ENCODE measurements at regions not wholly inside any gene's neighbourhood (a gene's known extent, or its start where the extent isn't known, plus 50 kb on each side); places are given as distances from the start of the nearest gene placed in this dataset.

- DNase-seq (ENCODE audit: low spot score): no peak
These were observed 102.8 kb upstream of the GALNT2 start for GRCh38 chr1:229964281-229964680.

- no peak for DNase-seq (ENCODE audit: low spot score)
These were observed 96.3 kb upstream of the GALNT2 start for GRCh38 chr1:229970714-229971113.

DNA sequence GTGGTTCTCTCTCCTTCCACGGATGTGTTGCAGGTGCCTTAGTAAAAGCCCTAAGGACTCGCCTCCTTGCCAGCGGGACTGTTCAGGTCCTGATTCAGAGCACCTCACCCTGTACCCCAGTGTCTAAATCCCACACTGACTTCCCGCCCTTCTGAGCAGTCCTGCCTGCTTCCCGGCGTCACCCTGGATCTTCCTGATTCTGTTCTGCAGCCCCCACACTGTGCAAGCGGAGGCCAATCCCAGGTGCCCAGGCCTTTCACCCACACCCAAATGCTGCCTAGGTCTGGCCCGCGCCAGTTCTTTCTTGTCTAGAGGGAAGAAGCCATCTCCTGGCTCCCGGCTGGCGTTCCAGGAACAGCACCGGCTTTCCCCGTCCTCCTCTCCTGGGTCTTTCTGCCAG, 95.9 kb upstream of the GALNT2 start:
- no peak for DNase-seq (ENCODE audit: low spot score)

DNA sequence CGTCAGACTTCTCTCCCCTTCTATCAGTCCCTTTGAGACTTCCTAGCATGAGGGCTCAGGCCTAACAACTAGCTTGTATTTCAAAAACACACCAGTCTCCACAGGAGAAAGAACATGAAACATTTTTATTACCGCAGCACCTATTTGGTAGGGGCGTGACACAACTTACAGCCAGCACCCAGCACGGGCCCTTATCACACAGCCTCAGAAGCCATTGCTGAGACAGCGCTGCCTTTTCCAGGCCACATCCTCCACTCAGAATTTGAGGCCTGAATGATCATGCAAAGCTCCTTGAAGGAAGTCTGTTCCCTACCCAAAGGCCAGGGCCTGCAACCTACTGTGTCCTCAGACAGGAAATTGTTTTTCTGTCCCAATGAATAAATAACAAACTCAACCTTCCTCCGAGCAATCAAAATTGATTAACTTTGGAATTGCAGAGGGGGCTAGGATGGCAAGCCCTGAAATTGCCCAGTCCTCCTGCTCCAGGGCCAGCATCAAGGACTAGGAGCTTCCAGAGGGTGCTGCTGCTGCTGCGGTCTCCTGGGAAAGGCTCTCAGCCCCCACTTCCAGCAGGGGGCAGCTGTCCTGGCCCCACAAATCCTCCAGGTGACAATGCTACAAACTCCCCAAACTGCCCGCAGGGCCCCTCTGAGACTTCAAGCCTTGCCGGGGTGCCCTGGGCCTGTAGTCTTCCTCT, 94.3 kb upstream of the GALNT2 start:
- no peak for DNase-seq (ENCODE audit: low spot score)

DNA sequence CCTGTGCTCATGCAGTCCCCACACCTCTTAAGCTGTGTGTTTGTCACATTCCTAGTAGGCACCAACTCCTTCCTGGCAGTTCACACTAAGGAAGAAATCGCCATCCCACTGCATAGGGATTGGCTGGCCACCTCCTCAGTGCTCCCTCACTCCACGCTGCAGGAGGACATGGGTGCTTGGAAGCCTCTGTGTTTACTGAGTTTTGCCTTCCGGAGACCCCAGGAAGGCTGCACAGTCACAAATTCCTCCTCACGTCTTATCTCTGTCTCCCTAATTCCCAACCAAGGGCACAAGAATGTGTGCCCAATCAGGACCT, 93.8 kb upstream of the GALNT2 start:
- DNase-seq (ENCODE audit: low spot score): no peak

DNA sequence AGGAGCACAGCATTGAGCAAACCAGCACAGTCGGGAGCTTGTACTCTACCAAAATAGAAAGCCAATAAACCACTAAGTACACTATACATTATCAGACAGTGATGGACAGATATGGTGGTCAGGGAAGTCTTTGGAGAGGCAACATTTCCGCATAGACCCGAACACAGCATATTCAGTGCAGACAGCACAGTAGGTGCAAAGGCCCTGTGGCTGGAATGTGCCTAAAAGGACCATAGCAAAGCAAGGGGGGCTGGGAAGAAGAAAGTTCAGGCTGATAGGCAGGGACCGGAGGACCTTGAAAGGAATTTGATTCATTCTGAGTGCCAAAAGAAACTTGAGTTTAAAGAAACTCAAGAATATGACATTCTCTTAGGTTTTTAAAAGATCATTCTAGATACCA, 92.0 kb upstream of the GALNT2 start:
- no peak for DNase-seq (ENCODE audit: low spot score)

GRCh38 chr1:229980009-229980408, 87.0 kb upstream of the GALNT2 start:
- DNase-seq (ENCODE audit: low spot score): no peak

DNA sequence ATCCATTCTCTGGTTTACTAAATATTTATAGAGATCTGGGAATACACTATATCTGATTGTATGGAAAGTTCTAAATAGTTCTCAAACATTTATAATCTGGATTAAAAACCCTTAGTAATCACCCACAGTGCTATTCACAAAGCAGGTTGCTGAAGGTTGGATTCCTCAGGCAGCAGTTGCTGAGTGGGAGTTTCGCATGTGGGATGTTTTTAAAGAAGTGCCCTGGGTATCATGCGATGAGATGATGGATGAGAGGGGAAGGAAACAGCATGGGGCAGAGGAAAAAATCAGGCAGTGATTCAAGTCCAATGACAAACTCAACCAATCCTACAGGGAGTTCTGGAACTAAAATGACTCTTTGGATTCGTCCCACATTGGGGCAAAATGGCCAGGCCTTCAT, 85.3 kb upstream of the GALNT2 start:
- no peak for DNase-seq (ENCODE audit: low spot score)

GRCh38 chr1:229984310-229984991, 82.6 kb upstream of the GALNT2 start:
- no peak for DNase-seq (ENCODE audit: low spot score)

DNA sequence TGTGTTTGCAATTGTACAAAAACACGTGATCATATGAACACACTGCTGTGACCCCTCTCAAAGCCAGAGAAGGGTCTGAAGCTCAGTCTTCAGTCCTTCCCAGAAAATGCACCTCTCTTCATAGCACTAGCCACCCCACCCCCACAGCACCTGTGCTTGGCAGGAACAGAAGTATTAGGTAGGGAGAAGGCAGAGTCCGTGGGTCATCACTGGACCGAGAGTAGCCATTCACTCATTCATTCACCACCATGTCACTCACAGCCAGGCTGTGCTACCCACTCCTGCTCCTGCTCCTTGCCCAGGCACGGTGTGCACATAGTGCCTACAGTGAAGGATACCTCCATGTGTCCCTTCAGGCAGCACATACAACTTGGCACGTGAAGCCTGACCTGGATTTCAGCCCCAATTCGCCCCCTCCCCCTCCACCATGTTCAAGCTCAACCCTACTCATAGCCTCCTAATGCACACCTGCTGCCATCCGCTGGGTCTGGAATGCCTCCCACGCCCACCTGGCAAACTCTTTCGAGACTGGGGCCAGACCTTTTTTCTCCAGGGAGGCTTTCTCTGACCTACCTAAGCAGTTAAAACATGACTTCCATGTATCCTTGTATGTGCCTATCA, 81.9 kb upstream of the GALNT2 start:
- DNase-seq (ENCODE audit: low spot score): no peak

DNA sequence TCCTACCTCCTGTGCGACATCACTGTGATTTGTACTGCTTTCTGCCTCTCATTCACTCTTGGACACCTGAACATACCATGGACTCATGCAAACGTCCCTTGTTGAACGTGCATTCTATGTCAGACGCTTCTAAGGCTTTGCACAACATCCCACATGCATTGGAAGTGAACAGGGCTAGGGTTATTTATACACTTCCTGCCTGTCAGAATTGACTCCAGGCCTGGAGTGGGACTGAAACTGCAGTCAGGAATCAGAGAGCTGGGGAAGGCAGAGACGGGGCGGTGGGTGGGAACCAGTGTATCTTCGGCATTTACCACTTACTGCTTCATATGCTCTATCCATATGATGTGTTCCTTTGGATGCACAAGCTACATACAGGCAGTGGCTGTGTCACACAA, 81.4 kb upstream of the GALNT2 start:
- no peak for DNase-seq (ENCODE audit: low spot score)

- no peak for DNase-seq (ENCODE audit: low spot score)
These were observed 80.2 kb upstream of the GALNT2 start for GRCh38 chr1:229986737-229987337.

GRCh38 chr1:229987953-229988352, 79.1 kb upstream of the GALNT2 start:
- no peak for DNase-seq (ENCODE audit: low spot score)

GRCh38 chr1:229988534-229988933, 78.5 kb upstream of the GALNT2 start:
- no peak for DNase-seq (ENCODE audit: low spot score)

DNA sequence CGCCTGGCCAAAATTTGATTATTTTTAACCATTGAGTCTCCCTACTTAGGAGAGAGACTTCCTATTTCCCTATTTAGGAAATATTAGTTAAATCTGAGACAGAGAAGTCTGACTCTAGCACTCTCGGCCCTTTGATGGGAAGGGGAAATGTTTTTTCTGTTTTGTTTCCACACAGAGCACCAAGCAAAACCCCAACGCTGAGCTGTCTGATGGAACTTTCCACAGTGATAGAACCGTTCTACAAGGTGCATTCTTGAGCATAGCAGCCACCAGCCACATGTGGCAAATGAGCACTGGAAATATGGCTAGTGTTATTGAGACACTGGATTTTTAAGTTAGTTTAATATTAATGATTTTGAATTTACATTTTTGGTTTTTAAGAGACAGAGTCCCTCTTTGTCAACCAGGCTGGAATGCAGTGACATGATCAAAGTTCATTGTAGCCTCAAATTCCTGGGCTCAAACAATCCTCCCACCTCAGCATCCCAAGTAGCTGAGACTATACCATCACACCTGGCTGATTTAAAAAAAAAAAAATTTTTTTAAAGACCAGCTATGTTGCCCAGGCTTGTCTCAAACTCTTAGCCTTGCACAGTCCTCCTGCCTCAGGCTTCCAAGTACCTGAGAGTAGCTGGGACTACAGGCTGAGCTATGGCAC, 77.3 kb upstream of the GALNT2 start:
- DNase-seq (ENCODE audit: low spot score): no peak

- DNase-seq (ENCODE audit: low spot score): no peak
These were observed 76.7 kb upstream of the GALNT2 start for GRCh38 chr1:229990326-229990725.

DNA sequence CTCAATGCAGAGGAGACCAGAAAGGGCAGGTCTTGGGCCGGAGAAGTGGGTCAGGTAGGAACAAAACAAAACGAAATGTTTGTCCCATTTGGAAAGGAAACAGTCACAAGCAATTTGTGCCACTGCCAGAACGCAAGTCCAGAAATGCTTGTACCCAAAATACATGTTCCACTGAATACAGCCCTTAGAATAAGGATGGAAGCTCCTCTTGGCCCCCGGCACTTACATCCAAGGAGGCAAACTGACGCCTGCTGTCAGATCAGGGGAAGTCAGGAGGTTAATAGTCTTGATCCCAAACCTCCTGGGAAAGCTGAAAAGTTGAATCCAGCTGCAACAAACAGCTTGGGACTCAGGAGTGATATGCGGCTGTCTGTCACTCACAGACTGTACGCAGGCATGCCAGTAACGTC, 75.9 kb upstream of the GALNT2 start:
- DNase-seq (ENCODE audit: low spot score): no peak

DNA sequence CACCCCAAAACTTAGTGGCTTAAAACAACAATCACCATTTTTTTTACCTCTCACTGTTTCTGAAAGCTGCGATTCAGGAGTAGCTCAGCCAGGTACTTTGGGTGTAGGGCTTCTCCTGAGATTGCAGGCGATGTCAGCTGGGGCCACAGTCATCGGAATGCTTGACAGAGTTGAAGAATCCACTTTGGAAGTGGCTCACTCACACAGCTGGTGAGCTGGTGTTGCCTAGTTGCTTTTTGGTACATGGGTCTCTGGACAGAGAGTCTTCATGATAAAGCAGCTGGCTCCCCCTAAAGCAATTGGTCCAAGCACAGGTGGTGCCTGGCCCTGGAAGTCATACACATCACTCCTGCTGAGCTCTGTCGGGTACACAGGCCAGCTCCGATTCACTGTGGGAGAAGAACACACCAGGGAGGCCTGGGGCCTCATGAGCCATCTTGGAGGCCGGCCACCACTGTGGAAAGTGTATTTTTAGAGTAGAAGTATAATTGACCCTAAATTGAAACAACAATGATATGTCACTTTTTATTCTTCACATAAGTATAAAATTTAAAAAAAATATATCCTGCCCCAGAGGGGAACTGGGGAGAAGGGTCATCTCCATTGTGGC, 75.2 kb upstream of the GALNT2 start:
- DNase-seq (ENCODE audit: low spot score): no peak

GRCh38 chr1:229993060-229993459, 74.0 kb upstream of the GALNT2 start:
- DNase-seq (ENCODE audit: low spot score): no peak

DNA sequence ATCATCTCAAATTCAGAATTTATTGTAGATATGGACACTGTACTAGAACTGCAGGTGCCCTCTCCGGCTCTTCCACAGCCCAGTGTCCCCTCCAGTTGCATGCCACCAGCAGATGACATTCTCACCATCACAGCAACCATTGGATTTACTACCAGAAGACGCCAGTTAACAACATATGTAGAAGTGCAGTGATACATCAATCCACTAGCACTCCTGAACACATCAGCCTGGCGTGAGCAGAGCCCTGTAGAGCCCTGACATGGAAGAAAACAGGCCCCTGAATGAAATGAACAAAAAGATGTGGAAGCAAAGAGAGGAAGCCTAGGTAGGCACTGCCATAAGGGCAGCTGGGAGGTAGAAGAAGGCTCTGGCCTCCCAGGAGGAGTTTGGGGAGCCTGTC, 73.1 kb upstream of the GALNT2 start:
- no peak for DNase-seq (ENCODE audit: low spot score)

DNA sequence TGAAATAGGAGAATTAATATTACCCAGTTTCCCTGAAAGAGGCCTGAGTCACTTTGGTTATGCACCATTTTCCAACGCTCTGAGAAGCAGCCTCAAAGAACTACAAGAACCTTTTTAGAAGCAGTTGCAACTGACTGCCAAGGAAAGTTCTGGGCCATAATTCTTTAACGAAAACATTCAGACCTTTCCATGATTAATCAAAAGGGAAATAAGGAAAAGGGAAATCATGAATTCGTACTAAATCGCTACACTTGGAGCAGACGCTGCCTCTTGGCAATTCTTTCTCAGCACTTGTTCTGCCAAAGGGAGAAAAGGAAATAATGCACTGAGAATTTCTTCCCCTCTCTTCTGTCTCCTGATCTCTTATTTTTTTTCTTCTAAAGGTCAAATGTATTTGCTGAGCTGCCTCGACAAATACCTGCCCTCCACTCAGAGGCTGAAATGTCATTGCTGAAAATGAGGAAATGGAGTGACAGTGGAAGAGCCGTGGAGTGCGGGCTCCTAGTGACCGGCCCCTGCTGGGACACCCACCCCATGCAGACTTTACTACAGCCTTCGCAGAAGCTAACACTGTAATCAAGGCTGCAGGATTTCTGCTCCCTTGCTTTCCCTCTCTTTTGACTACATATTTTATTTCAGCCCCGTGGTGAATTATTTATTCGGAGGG, 67.9 kb upstream of the GALNT2 start:
- DNase-seq (ENCODE audit: low spot score): no peak
